Frontal cortex (tissue), 4 donors: ENCODE measurements at regions not wholly inside any gene's neighbourhood (a gene's known extent, or its start where the extent isn't known, plus 50 kb on each side); places are given as distances from the start of the nearest gene placed in this dataset. TPM values are rescaled to one million over a fixed set of nuclear protein-coding genes. Genes with fewer than 3 reads are reported as not detected.
"Not testable (repeated sequence)": the region's sequence is repeated elsewhere in the genome, so short reads cannot be mapped to it uniquely, and the experiment has no call there.

Source experiments
- DNase-seq, 2 donors: peaks; one replicate each; pipeline ENCODE4 v3.0.0; 2012; ENCODE audit warnings: low spot score in 2 of 2
- FAIRE-seq: peaks from 2 replicates; lab custom pipeline; 2012; peaks lifted over from hg19 to GRCh38; lab: Jason Lieb, UNC
- small RNA-seq: library from RNA; depleted of rRNA; stranded (forward); fragments of <200 nt; gene quantifications from one replicate; pipeline ENCODE3, GENCODE V24; 2014
- donor health status: control.
- donor health status: control.
- donor health status: control.

GRCh38 chr4:9695994-9696393, 85.4 kb upstream of the DRD5 start:
- FAIRE-seq, DNase-seq: not testable (repeated sequence)

DNA sequence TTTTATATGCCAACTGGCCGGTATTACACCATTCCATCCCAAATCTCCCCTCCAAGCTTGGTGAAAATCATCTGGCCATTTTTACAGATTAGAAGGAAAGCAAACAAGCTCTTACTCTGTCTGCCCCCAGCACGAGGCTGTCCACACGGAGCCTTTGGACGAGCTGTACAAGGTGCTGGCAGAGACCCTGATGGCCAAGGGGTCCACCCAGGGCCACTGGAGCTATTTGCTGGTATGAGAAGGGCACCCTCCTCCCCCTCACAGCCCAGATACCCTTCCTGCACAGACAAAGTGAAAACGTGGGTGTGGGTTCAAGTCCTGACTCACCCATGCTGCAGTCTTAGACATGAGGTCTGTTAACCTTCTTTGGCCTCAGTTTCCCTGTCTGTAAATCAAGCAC, 84.9 kb upstream of the DRD5 start:
- DNase-seq, FAIRE-seq: not testable (repeated sequence)

GRCh38 chr4:9702019-9702418, 79.4 kb upstream of the DRD5 start:
- DNase-seq, FAIRE-seq: not testable (repeated sequence)

DNA sequence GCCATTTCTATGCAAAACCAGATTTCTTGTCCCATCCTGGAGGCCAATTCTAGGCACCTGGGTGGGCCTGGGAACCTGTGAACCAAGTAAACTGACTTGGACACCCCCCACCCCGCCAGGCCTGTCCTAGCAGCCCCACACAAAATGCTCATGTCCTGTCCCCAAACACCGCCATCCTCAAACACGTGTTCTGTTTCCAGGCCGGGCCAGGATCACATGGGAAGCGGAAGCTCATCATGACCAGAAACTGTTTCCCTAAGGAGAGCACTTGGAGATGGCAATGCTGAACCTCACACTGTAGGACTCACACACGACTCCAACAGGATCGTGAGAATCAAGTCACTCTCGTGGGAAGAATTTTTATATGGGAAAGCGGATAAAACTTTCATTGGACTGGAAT, 78.7 kb upstream of the DRD5 start:
- not testable (repeated sequence) for DNase-seq, FAIRE-seq

GRCh38 chr4:9703391-9703790, 78.0 kb upstream of the DRD5 start:
- FAIRE-seq (no peak), DNase-seq (peak in 1 of 2 donors; percentile 22)

GRCh38 chr4:9704126-9704525, 77.3 kb upstream of the DRD5 start:
- DNase-seq, FAIRE-seq: not testable (repeated sequence)

DNA sequence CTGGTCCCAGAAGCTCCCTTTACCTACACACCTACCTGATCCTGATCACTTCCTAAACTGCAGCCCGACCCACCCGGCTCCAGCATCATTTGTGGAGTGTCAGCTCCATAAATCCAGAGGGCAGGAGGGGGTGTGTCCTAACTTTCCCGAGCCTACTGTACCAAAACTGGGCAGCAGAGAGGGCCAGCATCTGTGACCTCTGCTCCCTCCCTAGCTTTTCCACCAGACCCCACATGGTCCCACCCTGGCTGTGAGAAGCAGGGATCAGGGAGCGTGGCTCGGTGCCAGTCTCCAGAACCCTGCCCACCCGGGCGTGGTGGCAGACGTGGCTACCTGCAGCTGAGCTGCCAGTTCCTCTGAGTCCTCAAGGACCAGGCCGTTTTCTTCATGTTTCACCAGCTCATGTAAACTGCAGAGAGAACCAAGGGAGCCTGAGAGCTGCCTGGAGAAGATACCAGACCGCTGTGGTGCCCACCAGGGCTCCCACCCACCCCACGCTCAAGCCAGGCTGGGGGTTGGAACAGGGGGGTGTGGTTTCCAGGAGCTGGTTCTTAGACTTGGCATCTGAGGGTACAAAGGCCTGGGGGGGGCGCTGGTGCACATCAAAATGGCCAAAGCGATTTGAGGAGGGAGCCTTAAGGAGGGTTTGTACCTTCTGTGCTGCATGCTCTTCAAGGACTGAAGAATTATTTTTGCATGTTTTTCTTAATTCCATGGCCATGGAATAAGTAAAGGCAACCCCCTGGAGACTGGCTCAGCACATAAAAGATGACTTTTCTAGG, 76.7 kb upstream of the DRD5 start:
- no peak for DNase-seq

DNA sequence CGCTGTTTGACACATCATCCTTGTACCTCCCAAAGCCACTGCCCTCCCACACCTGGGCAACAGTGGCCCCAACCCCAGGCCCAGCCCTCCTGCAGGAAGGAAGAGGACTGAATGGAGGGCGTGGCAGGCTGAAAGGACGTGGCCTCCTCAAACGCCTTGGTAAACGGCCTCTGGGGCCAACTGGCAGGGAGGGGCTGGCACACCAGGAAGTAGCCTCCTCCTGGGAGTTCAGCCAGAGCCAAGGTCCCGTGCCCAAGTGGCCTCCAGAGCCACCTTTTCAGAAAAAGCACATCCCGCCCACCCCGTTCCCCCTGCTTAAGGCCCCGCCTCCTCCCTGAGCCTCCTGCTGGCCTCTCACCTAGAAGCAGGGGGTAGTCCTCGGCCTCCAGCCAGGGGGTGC, 74.2 kb upstream of the DRD5 start:
- not testable (repeated sequence) for DNase-seq, FAIRE-seq

More for the DNA sequence above, 76.7 kb upstream of the DRD5 start:
- no peak for FAIRE-seq

DNA sequence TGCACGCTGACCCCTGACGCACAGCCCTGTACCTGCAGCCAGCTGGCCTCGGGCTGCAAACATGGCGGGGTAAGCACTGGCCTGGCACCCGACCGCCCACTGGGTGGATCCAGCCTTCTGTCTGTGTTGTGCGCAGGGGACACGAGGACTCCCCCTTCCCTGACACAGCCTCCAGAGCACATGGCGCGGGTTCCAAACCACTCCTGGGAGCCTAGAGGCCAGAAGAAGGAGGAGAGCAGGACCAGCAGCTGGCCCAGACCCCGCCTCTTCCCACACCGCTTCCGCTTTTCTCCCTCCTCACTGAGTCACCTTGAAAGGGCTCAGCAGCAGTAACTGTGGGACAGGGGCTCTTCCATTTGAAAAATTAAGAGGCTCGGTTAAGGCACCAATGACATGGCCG, 73.5 kb upstream of the DRD5 start:
- FAIRE-seq, DNase-seq: not testable (repeated sequence)

- no peak for FAIRE-seq
- DNase-seq = no peak
Measured at GRCh38 chr4:9709724-9710123, 71.7 kb upstream of the DRD5 start.

- DNase-seq, FAIRE-seq: not testable (repeated sequence)
Measured at GRCh38 chr4:9715271-9715670, 66.2 kb upstream of the DRD5 start.

DNA sequence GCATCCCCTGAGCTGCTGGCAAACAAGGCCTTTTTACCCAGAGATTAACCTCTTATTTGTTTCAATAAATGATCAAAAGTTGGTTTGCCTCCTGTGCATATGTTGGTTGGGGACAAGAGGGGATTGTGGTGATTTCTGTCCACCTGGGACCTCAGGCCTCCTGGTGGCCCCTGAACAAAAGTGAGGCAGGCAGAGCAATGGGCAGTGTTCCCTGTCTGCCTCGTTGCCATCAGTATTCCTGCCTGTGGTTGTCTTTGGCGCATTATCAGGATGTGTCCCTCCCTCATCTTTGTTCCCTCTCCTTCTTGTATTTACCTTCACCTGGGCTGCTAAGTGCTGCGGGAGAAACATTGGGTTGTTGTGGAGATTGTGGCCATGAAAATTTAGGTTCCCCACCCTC, 65.3 kb upstream of the DRD5 start:
- no peak for DNase-seq

DNA sequence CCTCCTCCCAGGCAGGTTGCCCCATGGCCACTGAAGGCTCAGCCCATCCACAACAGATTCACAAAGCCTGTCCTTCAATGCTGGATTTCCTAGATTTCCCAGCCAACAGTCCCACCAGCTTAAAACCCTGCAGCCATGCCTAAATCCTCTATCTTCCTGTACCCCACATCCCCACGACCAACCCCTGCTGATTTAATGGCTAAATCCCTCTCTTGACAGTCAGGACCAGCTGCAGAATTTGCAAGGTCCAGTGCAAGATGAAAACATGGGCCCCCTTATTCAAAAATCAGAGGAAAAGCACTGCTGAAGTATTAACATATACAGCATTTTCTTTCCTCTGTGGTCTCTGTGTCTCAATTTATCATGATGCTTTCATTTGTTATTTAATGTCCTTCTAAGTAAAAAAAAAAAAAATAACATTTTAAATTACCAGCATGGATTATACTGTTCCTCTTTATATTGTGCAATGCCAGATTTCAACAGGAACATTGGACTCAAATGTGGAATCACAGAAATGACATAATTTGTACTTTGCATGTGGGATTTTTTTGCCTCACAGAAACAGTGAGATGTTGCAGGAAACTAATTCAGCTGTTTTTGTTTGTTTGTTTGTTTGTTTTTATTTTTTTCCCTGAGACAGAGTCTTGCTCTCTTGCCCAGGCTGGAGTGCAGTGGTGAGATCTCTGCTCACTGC, 63.0 kb upstream of the DRD5 start:
- FAIRE-seq, DNase-seq: not testable (repeated sequence)

More for the DNA sequence above, 65.3 kb upstream of the DRD5 start:
- no peak for FAIRE-seq

DNA sequence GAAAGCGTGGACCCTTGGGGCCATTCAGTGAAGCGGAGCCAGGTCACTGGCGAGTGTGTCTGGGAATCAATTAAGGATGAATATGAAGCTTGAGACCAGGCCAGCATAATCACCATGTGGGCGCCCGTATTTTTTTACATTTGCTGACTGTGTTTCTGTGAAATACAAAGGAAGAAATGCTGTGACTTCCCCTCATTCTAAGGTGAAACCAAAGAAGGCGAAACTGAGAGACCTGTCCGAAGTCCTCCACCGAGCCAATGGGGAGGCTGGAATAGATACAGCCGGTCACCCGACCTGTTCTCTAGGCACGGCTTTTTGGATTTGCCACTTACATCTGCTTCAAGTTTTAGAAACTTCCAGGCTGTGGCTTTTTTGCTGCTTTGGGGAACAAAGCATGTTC, 59.3 kb upstream of the DRD5 start:
- not testable (repeated sequence) for DNase-seq, FAIRE-seq

Small RNA genes lying in the stretch of these regions (small RNA-seq; reads per million reads assigned to genes)
- not detected for gene MIR548I2
- gene RF00017 = not detected
- gene SNRPCP13 = not detected
